Fibroblast of lung (primary cell): ENCODE measurements at regions not wholly inside any gene's neighbourhood (a gene's known extent, or its start where the extent isn't known, plus 50 kb on each side); places are given as distances from the start of the nearest gene placed in this dataset.

ENCODE experiments used
- DNase-seq, 2 donors: peaks; one replicate each; pipeline versions ENCODE4 v3.0.0 to v3.0.0-alpha.2; 2010; ENCODE audit warnings: low read depth in 2 of 2
- H2AFZ ChIP-seq: 2 replicates; pipeline ENCODE4 v1.5.1; 2012; ENCODE audit warnings: low read length, control low read depth, inconsistent platforms
- H3K27ac ChIP-seq: 2 replicates; pipeline ENCODE4 v1.5.1; 2011; ENCODE audit warnings: low read length, control low read depth; ENCODE audit not compliant: insufficient read depth
- H3K27me3 ChIP-seq: 2 replicates; pipeline ENCODE4 v1.5.1; 2011; ENCODE audit warnings: mild to moderate bottlenecking, low read length; ENCODE audit not compliant: control insufficient read depth, insufficient read depth
- H3K36me3 ChIP-seq: 2 replicates; pipeline ENCODE4 v1.5.1; 2011; ENCODE audit warnings: low read length; ENCODE audit not compliant: control insufficient read depth, insufficient read depth
- H3K4me1 ChIP-seq: 2 replicates; pipeline ENCODE4 v1.5.1; 2011; ENCODE audit warnings: low read length; ENCODE audit not compliant: control insufficient read depth, insufficient read depth; ENCODE audit errors: extremely low read depth
- H3K4me2 ChIP-seq: 2 replicates; pipeline ENCODE4 v1.5.1; 2011; ENCODE audit warnings: low read length, control low read depth; ENCODE audit not compliant: insufficient read depth; ENCODE audit errors: extremely low read depth
- H3K4me3 ChIP-seq, 4 experiments: fragments of 200-600 bp in 1 of 4; sonication (generic) in 1 of 4; replicated peaks in 1 of 4; 2 replicates each; pipeline ENCODE4 v1.5.1; 2011 to 2016; ENCODE audit warnings: low read length in 4 of 4, low read depth in 3 of 4, mild to moderate bottlenecking in 3 of 4, control low read depth in 2 of 4, inconsistent platforms in 1 of 4, mixed read lengths in 1 of 4; ENCODE audit not compliant: insufficient read depth in 1 of 4; ENCODE audit errors: control extremely low read depth in 1 of 4
- H3K79me2 ChIP-seq: 2 replicates; pipeline ENCODE4 v1.5.1; 2012; ENCODE audit warnings: mild to moderate bottlenecking, low read length, inconsistent platforms; ENCODE audit not compliant: control insufficient read depth, insufficient read depth
- H3K9ac ChIP-seq: 2 replicates; pipeline ENCODE4 v1.5.1; 2011; ENCODE audit warnings: mild to moderate bottlenecking, low read length, control low read depth; ENCODE audit not compliant: insufficient read depth
- H3K9me3 ChIP-seq: 2 replicates; pipeline ENCODE4 v1.5.1; 2012; ENCODE audit warnings: low read depth, low read length; ENCODE audit not compliant: control insufficient read depth, insufficient read depth
- H4K20me1 ChIP-seq: 2 replicates; pipeline ENCODE4 v1.5.1; 2011; ENCODE audit warnings: low read length; ENCODE audit not compliant: control insufficient read depth, insufficient read depth; ENCODE audit errors: extremely low read depth
- EZH2 ChIP-seq: IDR thresholded peaks from 2 replicates; pipeline ENCODE4 v1.5.1; 2012; ENCODE audit warnings: low read length, control low read depth, mild to moderate bottlenecking; ENCODE audit errors: missing control alignments
- TF ChIP-seq, protein P1 (sequence below), 2 donors: IDR thresholded peaks in 1 of 2; conservative IDR thresholded peaks in 1 of 2; 1 replicate in 1 of 2; 2 replicates in 1 of 2; pipeline ENCODE4 v1.5.1; 2011 to 2012; ENCODE audit warnings: low read length in 2 of 2, control low read depth in 1 of 2, inconsistent platforms in 1 of 2, low read depth in 1 of 2, mild to moderate bottlenecking in 1 of 2

DNA sequence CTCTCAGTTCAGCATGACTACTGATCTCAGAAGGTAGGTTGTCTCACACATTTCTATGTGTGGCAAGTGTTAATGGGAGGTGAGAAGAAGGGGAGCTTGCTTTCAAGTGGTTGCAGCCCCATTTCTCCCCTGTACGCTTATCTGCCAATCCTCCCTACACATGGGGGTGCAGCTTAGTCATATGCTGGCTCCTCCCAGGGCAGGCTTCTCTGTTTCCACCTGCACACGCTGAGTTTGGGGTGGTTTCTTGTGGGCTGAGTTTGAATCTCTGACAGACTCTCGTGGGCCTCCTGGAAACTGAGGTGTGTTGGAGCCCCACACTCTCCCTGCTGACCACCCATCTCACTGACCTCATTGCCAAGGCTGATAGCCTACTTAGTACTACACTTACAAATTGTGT is 435.8 kb upstream of the MTPN start:
- H3K4me2 ChIP-seq = no peak overlapping the region
- H4K20me1 ChIP-seq = no peaks in the 10 kb centered on the region
- H3K4me1 ChIP-seq = no peaks in the 10 kb centered on the region
- no peak overlapping the region for H2AFZ ChIP-seq
- no peaks in the 10 kb centered on the region for H3K9me3 ChIP-seq
- no peaks in the 10 kb centered on the region for H3K79me2 ChIP-seq
- no peak for DNase-seq
- no peaks in the 10 kb centered on the region for H3K27me3 ChIP-seq
- no peak for TF ChIP-seq EZH2
- TF ChIP-seq, protein P1, sequence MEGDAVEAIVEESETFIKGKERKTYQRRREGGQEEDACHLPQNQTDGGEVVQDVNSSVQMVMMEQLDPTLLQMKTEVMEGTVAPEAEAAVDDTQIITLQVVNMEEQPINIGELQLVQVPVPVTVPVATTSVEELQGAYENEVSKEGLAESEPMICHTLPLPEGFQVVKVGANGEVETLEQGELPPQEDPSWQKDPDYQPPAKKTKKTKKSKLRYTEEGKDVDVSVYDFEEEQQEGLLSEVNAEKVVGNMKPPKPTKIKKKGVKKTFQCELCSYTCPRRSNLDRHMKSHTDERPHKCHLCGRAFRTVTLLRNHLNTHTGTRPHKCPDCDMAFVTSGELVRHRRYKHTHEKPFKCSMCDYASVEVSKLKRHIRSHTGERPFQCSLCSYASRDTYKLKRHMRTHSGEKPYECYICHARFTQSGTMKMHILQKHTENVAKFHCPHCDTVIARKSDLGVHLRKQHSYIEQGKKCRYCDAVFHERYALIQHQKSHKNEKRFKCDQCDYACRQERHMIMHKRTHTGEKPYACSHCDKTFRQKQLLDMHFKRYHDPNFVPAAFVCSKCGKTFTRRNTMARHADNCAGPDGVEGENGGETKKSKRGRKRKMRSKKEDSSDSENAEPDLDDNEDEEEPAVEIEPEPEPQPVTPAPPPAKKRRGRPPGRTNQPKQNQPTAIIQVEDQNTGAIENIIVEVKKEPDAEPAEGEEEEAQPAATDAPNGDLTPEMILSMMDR (conservative IDR thresholded peaks at IDR 0.05 in 1 of 2, IDR thresholded peaks at IDR 0.05 in 1 of 2; ENCODE audit: low read depth in 1 of 2, low read length in 2 of 2) = no peak
- H3K27ac ChIP-seq = no peak overlapping the region
- H3K36me3 ChIP-seq = no peaks in the 10 kb centered on the region
- no peak overlapping the region for H3K9ac ChIP-seq
- no peak overlapping the region for H3K4me3 ChIP-seq

DNA sequence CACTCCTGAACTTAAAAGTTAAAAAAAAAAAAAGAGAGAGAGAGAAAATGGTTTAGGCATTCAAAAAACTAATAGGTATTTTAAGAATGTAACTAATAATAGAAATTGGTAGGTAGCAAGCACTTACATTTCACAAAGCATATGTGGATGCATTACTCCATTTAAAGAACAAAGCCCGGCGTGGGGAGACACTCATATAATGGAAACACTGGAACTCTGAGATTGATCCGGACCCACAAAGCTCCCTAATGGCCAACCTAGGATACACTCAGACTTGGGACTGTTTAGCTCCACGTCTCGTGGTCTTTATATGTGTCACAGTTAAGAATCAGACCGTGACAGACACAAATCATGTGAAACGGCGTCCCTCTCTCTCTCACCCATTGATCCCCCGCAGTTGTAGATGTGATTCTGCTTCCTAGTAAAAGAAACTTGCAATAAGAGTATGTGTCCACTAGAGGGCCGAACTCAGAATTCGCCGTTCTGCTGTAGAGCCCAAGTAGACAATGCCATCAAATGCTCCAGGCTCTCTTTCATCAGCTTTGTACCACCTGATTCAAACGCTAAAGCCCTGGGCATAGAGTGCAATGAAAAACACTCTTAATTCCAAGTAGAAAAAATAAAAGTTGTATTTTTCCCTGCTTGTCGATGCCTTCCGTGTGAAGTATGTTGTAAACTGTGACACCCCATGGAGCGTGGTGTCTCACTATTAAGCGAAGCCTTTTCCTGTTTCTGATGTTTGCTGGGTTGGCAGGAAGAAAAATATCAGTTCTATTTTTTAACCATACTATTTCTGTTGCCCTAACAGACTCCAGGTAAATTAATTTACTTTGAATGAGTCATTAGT is 429.0 kb upstream of the MTPN start:
- peak; percentile 46 to 68 for DNase-seq
- Histone ChIP-seq H3K27me3 (no peaks in the 10 kb centered on the region), H3K27ac (no peak overlapping the region), H3K79me2 (no peaks in the 10 kb centered on the region), H3K4me2 (no peak overlapping the region), H3K4me3 (peak overlapping the region in 1 of 4 experiments; percentile 34), H4K20me1 (no peaks in the 10 kb centered on the region), H3K36me3 (no peaks in the 10 kb centered on the region), H3K4me1 (no peaks in the 10 kb centered on the region), H3K9ac (no peak overlapping the region), H2AFZ (peak overlapping the region; percentile 83), H3K9me3 (no peaks in the 10 kb centered on the region)
- TF ChIP-seq, protein P1 (conservative IDR thresholded peaks at IDR 0.05 in 1 of 2, IDR thresholded peaks at IDR 0.05 in 1 of 2; ENCODE audit: low read depth in 1 of 2, low read length in 2 of 2) = peak; percentile 76 to 86
- no peak for TF ChIP-seq EZH2

DNA sequence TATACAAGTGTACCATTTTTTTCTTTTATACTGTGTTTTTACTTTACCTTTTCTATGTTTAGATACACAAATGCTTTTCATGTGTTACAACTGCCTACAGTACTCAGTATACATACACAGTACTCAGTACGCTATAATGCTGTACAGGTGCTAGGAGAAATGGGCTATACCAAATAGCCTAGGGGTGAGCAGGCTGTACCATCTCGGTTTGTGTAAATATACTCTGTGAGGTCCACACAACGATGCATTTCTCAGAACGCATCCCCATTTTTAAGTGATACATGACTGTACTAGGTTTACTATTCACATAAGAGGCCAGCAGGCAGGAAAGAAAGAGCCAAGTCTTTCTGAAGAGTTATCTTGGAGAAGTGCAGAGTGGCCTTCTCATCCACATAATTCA is 426.4 kb upstream of the MTPN start:
- Histone ChIP-seq H3K27me3 (no peaks in the 10 kb centered on the region), H3K79me2 (no peaks in the 10 kb centered on the region), H3K4me2 (no peak overlapping the region), H3K4me1 (no peaks in the 10 kb centered on the region), H3K9ac (no peak overlapping the region), H3K36me3 (no peaks in the 10 kb centered on the region), H3K27ac (no peak overlapping the region), H3K9me3 (no peaks in the 10 kb centered on the region), H4K20me1 (no peaks in the 10 kb centered on the region), H2AFZ (no peak overlapping the region), H3K4me3 (no peak overlapping the region)
- TF ChIP-seq, protein P1 (conservative IDR thresholded peaks at IDR 0.05 in 1 of 2, IDR thresholded peaks at IDR 0.05 in 1 of 2; ENCODE audit: low read depth in 1 of 2, low read length in 2 of 2) = no peak
- no peak for TF ChIP-seq EZH2
- no peak for DNase-seq
